HG03378 (cell line): ENCODE measurements at regions not wholly inside any gene's neighbourhood (a gene's known extent, or its start where the extent isn't known, plus 50 kb on each side); places are given as distances from the start of the nearest gene placed in this dataset.

Experiments used
- ATAC-seq: cut with Tn5 transposase; IDR thresholded peaks from one replicate; pipeline ENCODE4 v1.9.1; 2021; ENCODE audit warnings: mild to moderate bottlenecking, moderate library complexity; ENCODE audit not compliant: unreplicated experiment

GRCh38 chr2:38509947-38510326, 92.8 kb downstream of the HNRNPLL start:
- ATAC-seq: no peak

- no peak for ATAC-seq
Observed at GRCh38 chr2:38509314-38509946, 93.3 kb downstream of the HNRNPLL start.

DNA sequence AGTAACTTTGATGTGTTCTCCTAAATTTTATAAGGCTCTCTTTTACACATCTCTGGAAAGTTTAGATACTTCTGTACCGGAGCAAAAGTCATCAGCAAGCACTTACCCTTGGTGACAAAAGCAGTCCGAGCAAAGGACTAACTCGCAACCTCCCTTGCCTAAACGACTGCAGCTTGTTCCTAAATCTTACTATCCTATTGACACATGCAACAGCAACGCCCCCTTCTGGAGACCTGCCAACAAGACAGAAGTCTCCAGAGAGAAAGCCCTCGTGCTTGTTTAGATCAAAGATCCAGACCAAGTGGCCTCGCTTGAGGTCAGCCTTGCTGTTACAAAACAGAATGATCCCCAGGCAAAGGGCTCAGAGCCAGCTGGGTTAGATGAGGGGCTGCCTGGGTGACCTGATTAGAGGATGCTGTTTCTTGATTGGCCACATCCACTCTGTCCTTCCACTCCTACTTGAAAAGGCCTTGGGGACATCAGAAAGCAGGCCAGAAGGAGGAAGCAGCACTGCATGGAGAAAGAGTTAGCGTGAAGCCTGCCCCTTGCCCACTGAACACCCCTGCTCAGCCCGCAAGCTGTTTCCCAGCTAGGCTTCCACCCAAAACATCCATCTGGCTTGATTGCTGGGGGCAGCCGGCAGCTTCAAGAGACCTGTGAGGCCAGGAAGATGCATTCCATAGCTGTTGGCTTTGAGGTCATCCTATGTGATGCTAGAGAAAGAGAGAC, 94.3 kb downstream of the HNRNPLL start:
- ATAC-seq: peak; percentile 59

- ATAC-seq: no peak
Observed at GRCh38 chr2:38507712-38508111, 95.0 kb downstream of the HNRNPLL start.

GRCh38 chr2:38505779-38506178, 96.9 kb downstream of the HNRNPLL start:
- ATAC-seq: no peak

DNA sequence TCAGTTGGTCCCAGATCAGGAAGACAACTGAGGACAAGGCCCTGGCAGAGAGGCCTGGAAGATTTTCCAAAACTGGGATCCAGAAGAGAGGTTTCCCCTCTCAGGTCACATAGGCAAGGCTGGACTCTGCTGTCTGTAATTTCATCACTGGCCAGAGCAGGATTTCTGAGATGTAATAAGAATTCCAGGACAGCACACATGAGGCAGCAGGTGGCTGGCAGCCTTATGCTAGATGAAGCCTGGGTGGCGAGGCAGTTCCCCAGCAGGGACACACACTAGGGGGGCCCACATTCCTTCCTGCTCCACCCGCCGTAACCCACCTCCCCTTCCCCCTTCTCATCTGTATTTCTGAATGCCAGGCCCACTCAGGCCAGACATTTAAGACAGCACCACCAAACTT, 98.6 kb downstream of the HNRNPLL start:
- no peak for ATAC-seq

- ATAC-seq: no peak
Observed at GRCh38 chr2:38502107-38502506, 100.6 kb downstream of the HNRNPLL start.

DNA sequence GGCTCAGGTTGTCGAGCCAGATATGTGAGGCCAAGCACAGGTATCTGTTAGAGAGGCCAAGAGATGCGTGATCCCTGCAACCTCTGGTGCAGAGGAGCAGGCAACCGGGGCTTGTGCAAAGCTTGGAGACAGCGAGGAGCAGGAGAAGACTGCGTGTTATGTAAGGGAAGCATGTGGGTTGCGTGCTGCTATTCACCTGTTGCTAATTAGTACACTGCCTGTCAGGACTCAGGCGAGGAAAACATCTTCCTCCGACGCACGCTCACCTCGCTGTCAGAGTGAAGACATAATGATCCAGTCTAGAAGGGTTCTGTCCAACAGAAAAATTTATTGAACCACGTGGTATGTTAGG, 102.5 kb downstream of the HNRNPLL start:
- no peak for ATAC-seq

DNA sequence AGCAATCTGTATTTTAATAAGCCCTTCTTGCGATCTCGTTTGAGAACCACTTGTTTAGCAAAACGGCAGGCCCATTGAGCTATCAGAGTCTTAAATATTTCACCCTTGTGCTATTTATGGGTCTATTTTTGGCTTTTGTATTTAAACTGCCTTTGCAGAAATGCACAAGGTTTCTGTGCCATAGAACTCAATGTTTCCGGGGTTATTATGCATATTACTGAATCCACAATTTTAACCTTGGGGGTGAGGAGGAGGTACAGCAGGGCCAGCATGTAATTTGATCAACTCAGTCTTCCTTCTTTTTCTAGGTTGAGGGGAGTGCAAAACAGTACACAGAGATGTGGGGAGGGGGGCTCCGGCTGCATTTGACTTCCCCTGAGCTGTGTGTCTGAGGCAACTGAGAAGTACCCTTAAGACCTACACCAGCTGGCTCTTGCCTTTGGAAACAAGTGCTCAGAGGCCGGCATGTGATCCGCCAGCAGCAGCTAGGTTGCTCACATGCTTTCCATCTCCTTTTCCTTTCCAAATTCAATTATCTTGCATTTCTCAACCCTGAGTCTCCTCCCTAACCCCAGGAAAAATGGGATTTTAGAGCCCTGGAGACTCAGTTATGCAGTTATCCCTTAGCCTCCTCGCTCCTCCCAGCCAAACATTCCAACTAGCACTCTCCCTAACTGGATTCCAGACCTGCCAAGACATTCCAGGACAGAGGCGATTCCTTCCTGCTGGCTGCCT, 103.0 kb downstream of the HNRNPLL start:
- no peak for ATAC-seq

- ATAC-seq: no peak
Observed at GRCh38 chr2:38498045-38498481, 104.7 kb downstream of the HNRNPLL start.

GRCh38 chr2:38497670-38498037, 105.1 kb downstream of the HNRNPLL start:
- ATAC-seq: no peak

- no peak for ATAC-seq
Observed at GRCh38 chr2:38496927-38497669, 105.6 kb downstream of the HNRNPLL start.

DNA sequence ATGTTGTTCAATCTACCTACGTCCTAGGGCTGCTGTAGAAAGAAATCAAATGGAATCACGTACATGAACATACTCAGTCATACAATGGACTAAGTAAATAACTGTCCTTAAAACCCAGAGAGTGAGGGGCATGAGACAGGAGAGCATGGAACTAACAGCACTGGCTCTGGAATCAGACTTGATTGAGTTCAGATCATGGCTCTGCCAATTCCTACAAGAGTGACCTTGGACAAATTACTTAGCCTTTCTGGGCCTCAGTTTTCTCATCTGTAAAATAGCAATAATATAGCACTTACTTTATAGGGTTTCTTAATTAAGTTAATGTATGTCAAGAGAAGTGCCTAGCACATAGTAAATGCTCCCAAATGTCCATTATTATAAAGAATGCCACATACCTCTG, 106.8 kb downstream of the HNRNPLL start:
- ATAC-seq: no peak

GRCh38 chr2:38494394-38494793, 108.3 kb downstream of the HNRNPLL start:
- no peak for ATAC-seq

GRCh38 chr2:38492042-38492615, 110.6 kb downstream of the HNRNPLL start:
- no peak for ATAC-seq

DNA sequence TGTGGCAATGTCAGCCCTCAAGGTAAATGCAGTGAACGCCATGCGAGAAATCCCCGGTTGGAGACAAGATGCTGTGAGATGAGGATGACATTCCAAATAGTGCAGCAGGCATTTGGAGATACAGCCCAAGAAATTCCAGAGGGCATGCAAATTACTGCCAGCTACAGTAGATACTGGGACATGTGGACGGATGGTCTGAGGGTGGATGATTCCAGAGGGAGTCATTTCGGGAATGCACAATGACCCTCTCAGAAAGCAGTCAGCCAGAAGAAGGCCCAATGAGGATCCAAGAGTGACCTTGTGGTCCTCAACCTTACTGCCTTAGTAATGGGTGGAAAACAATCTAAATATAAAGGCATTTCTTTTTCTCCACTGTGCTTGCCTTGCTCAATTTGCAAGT, 111.3 kb downstream of the HNRNPLL start:
- no peak for ATAC-seq

DNA sequence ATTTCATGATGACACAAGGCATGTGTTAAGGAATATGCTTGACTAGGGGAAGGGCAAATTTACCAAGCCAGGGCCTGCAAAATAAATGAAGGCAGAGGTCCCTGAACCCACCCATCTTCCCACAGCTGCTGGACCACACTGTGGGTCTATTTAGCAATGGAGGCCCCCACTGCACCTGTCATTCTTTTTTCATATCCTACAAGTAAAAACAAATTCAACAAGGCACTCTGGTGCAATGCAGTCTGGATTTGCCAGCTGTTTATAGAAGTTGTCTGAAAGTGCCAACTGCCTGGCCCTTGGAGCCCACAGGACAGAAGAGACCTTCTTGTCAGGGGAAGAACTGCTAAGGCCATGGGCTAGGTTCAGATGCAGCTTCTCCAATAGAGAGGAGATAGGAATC, 112.8 kb upstream of the ATL2 start:
- no peak for ATAC-seq

DNA sequence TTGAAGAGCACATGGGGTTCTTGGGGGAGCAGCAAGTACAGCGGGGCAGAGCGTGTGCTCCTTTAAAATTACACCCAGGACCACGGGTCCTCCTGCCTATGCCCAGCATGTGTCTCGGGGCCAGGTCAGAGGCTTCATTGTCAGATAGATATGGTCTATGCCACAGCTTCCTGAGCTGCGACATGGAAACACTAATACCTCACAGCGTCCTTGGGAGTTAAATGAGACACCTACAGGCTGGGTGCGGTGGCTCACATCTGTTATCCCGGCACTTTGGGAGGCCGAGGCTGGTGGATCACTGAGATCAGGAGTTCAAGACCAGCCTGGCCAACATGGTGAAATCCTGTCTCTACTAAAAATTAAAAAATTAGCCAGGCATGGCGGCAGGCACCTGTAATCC, 110.8 kb upstream of the ATL2 start:
- no peak for ATAC-seq

GRCh38 chr2:38486213-38487026, 109.3 kb upstream of the ATL2 start:
- no peak for ATAC-seq

DNA sequence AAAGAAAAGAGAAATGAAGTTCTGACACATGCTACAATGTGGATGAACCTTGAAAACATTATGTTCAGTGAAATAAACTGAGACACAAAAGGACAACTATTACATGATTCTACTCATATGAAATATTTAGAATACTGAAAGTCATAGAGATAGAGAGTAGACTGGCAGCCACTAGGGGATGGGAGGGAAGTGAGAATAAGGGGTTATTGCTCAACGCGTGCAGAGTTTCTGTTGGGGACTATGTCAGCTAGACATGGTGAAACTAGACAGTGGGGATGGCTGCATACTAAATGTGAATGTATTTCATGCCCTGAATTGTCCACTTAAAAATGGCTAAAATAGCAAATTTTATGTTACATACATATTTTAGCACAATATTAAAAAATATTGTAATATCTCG, 108.7 kb upstream of the ATL2 start:
- ATAC-seq: peak; percentile 83
